Ovary (tissue), 7 donors: ENCODE measurements at regions not wholly inside any gene's neighbourhood (a gene's known extent, or its start where the extent isn't known, plus 50 kb on each side); places are given as distances from the start of the nearest gene placed in this dataset.

Source experiments
- DNase-seq, 5 donors: peaks; one replicate each; pipeline ENCODE4 v3.0.0-alpha.2; 2019 to 2020
- H3K27ac ChIP-seq, 2 donors: fragments of 200-600 bp; one replicate each; pipeline versions ENCODE4 v1.5.1 to v1.8.0; 2019 to 2022
- H3K27me3 ChIP-seq: fragments of 200-600 bp; one replicate; pipeline ENCODE4 v1.8.0; 2022
- H3K36me3 ChIP-seq: fragments of 200-600 bp; sonication (generic); one replicate; pipeline ENCODE4 v1.5.1; 2019
- H3K4me1 ChIP-seq: one replicate; pipeline ENCODE4 v1.8.1; 2013; ENCODE audit warnings: mild to moderate bottlenecking, moderate library complexity; ENCODE audit not compliant: insufficient read depth
- H3K4me3 ChIP-seq: fragments of 200-600 bp; sonication (generic); one replicate; pipeline ENCODE4 v1.5.1; 2017
- H3K9me3 ChIP-seq, 2 donors: fragments of 200-600 bp in 1 of 2; sonication (generic) in 1 of 2; one replicate each; pipeline versions ENCODE4 v1.5.1 to v1.8.1; 2013 to 2019; ENCODE audit warnings: mild to moderate bottlenecking in 1 of 2, moderate library complexity in 1 of 2
- EP300 ChIP-seq: sonication (generic); formaldehyde crosslinking; IDR thresholded peaks from one replicate; pipeline ENCODE4 v1.6.1; 2017; ENCODE audit warnings: antibody characterized with exemption
- POLR2A ChIP-seq: fragments of 450-650 bp; IDR thresholded peaks from one replicate; pipeline ENCODE4 v1.6.1; 2017; ENCODE audit warnings: antibody characterized with exemption, mild to moderate bottlenecking, moderate library complexity
- WGBS, 3 donors: extraction: QIAGEN DNeasy Blood & Tissue Kit in 1 of 3; methylation state at CpG; one replicate each; pipeline versions ENCODE4 v1.1.5 to v1.1.7; 2013 to 2017; 5-methylcytosine and 5-hydroxymethylcytosine counted together
- intact Hi-C, 4 donors: fragments of 100-400 bp; cut with DNase I; formaldehyde crosslinking; loops; one replicate each; pipeline versions ENCODE4 v1.11.0 to v1.15.1; 2022 to 2023
- TF ChIP-seq, protein P1 (sequence below), 3 donors: fragments of 450-650 bp in 2 of 3; fragments of 200-600 bp in 1 of 3; IDR thresholded peaks; one replicate each; pipeline versions ENCODE4 v1.5.1 to v1.8.0; 2016 to 2022; ENCODE audit warnings: antibody characterized with exemption in 3 of 3, mild to moderate bottlenecking in 1 of 3
- donor health status: DM: no; HTN: no; CAD: no; lungs with moderate emphysema.
- donor health status: DM: no; HTN: no; CAD: no.
- donor health status: Bipolar disorder and iron deficiency.
- donor health status: DM: no; HTN: no; CAD: no.
- donor health status: DM: yes; HTN: yes; CAD: no.

DNA sequence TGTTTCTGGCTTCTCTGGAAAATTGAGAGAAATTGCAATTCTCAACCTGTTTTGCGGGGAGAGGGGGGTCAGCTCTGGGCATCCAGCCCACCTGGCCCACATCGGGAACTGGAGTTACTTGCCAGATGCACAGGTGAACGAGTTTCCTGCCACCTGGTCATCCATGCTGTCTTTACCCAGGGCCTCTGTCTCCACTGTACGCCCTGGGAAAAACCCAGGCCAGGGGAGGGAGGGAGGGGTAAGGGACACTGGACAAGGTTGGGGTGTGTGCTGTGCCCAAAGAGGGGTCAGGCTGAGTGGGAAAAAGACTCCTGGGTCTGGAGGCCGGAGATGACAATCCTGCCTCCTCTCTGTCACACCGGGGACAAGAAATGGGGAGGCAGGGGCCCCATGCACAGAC is 307.6 kb downstream of the ZNF536 start:
- H3K27me3 ChIP-seq, result no peaks in the 10 kb centered on the region
- no peak for DNase-seq
- no peaks in the 10 kb centered on the region for H3K4me1 ChIP-seq
- no peaks in the 10 kb centered on the region for H3K36me3 ChIP-seq
- intact Hi-C loops, result loop anchor here (5.0 to 10.0 kb wide), 5 partner anchors 1365 to 1895 kb away; no protein-coding TSS in a partner anchor
- H3K9me3 ChIP-seq, result no peaks in the 10 kb centered on the region
- TF ChIP-seq EP300 (no peak), POLR2A (no peak)
- TF ChIP-seq, protein P1, sequence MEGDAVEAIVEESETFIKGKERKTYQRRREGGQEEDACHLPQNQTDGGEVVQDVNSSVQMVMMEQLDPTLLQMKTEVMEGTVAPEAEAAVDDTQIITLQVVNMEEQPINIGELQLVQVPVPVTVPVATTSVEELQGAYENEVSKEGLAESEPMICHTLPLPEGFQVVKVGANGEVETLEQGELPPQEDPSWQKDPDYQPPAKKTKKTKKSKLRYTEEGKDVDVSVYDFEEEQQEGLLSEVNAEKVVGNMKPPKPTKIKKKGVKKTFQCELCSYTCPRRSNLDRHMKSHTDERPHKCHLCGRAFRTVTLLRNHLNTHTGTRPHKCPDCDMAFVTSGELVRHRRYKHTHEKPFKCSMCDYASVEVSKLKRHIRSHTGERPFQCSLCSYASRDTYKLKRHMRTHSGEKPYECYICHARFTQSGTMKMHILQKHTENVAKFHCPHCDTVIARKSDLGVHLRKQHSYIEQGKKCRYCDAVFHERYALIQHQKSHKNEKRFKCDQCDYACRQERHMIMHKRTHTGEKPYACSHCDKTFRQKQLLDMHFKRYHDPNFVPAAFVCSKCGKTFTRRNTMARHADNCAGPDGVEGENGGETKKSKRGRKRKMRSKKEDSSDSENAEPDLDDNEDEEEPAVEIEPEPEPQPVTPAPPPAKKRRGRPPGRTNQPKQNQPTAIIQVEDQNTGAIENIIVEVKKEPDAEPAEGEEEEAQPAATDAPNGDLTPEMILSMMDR (IDR thresholded peaks at IDR 0.05), result no peak
- 74 to 84% (median 83%) methylated on average over 6 of the region's 6 CpGs for WGBS, 3 donors
- H3K27ac ChIP-seq, result no peak overlapping the region
- H3K4me3 ChIP-seq, result no peak overlapping the region

DNA sequence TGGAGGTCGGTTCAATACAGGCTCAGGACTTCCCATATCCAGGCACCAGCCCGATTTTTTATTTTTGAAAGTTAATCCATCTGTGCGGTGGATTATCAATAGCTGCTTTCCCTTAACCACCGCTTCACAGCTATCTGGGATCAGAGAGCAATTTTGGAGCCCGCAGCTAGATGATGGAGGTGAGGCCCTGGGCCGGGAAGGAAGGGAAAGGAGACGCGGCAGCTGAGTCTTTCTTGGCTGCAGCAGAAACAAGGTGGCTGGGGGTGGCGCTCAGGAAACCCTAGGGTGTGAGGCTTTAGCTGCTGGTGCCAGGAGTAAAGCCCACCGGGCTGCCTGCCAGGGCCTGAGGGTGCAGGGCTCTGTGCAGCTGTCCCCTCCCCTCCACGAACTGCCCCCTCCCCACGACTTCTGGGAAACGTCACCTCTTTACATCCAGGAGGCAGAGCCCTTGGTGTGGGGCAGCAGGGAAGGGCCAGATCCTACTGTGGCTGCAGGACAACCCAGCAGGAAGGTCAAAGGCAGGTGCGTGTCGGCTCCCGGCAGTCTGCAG is 307.0 kb downstream of the ZNF536 start:
- H3K9me3 ChIP-seq, result no peaks in the 10 kb centered on the region
- TF ChIP-seq POLR2A (no peak), EP300 (no peak)
- TF ChIP-seq, protein P1 (IDR thresholded peaks at IDR 0.05), result no peak
- 51 to 60% (median 57%) methylated on average over 16 of the region's 16 CpGs for WGBS, 3 donors
- H3K4me3 ChIP-seq, result no peak overlapping the region
- no peaks in the 10 kb centered on the region for H3K4me1 ChIP-seq
- DNase-seq, result no peak
- intact Hi-C loops, result loop anchor here in 2 of 4 donors (5.0 to 10.0 kb wide), 2 partner anchors 1893 to 1896 kb away; no protein-coding TSS in a partner anchor
- no peaks in the 10 kb centered on the region for H3K36me3 ChIP-seq
- H3K27ac ChIP-seq, result no peak overlapping the region
- H3K27me3 ChIP-seq, result no peaks in the 10 kb centered on the region

DNA sequence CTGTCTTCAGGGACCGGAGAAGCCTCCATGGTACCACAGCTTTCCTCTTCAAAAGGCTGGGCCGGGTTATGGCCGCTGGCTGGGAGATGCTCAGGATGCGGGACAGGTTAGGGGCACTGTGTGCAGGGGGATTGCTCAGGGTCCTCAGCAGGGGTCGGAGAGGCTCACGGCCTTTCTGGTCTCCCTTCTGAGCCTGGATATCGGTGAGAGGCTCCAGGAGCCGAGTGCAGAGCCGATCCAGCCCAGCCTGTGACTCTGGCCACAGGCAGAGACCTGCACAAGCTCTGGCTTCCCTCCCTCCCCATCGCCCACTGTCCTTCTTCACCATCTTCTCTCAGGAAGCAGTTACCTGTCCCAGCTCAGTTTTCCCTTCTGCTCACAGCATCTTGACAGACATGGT is 306.0 kb downstream of the ZNF536 start:
- TF ChIP-seq EP300 (no peak), POLR2A (no peak)
- TF ChIP-seq, protein P1 (IDR thresholded peaks at IDR 0.05), result no peak
- no peak for DNase-seq
- Histone ChIP-seq H3K27ac (no peak overlapping the region), H3K36me3 (no peaks in the 10 kb centered on the region), H3K4me1 (no peaks in the 10 kb centered on the region), H3K4me3 (no peak overlapping the region), H3K9me3 (no peaks in the 10 kb centered on the region), H3K27me3 (no peaks in the 10 kb centered on the region)
- 88 to 93% (median 89%) methylated on average over 10 of the region's 10 CpGs for WGBS, 3 donors
- intact Hi-C loops, result loop anchor here in 2 of 4 donors (5.0 to 10.0 kb wide), 2 partner anchors 1894 to 1897 kb away; no protein-coding TSS in a partner anchor

DNA sequence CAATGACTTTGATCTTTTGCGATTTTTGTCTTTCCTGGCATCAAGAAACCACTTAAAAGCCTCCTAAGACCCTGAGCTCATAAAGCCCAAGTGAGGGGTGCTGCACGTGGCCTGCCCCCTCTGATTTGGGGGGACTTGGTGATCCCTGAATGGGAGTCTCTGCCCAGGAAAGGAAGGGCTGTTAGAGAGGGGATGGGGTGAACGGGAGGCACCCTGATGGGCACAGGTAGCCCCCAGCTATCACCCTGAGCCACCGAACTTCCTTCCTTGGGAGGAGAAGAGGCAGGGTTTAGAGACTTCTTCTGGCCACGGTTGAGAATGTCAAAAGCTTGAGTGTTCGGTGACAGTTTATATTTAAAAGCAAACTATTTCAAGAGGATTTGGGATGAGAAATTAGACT is 305.5 kb downstream of the ZNF536 start:
- intact Hi-C loops, result loop anchor here in 2 of 4 donors (5.0 to 10.0 kb wide), 2 partner anchors 1895 to 1897 kb away; no protein-coding TSS in a partner anchor
- WGBS, 3 donors, result 86 to 91% (median 87%) methylated on average over 6 of the region's 6 CpGs
- Histone ChIP-seq H3K27me3 (no peaks in the 10 kb centered on the region), H3K9me3 (no peaks in the 10 kb centered on the region), H3K4me1 (no peaks in the 10 kb centered on the region), H3K36me3 (no peaks in the 10 kb centered on the region), H3K27ac (no peak overlapping the region), H3K4me3 (no peak overlapping the region)
- no peak for DNase-seq
- TF ChIP-seq EP300, result no peak
- TF ChIP-seq POLR2A, result no peak
- TF ChIP-seq, protein P1 (IDR thresholded peaks at IDR 0.05), result no peak
